PC-3 (cell line): ENCODE measurements at regions not wholly inside any gene's neighbourhood (a gene's known extent, or its start where the extent isn't known, plus 50 kb on each side); places are given as distances from the start of the nearest gene placed in this dataset.

ENCODE experiments used
- ATAC-seq: fragments of 200-7000 bp; cut with Tn5 transposase; 2 replicates; pipeline ENCODE4 v1.9.1; 2020; ENCODE audit warnings: mild to moderate bottlenecking, moderate library complexity
- BruUV-seq: library from RNA; stranded (reverse); fragments of 400-500 nt; replicated peaks from 2 replicates; lab custom pipeline; 2021; lab: Mats Ljungman, UMichigan
- CTCF ChIA-PET: fragments of 300-600 bp; sonication (Branson Sonifier 250); formaldehyde crosslinking; loops from one replicate; lab custom pipeline; 2022; ENCODE audit warnings: antibody characterized with exemption; lab: Charles Lee
- POLR2A ChIA-PET: fragments of 300-600 bp; sonication (Branson Sonifier 250); formaldehyde crosslinking; loops from one replicate; lab custom pipeline; 2022; ENCODE audit warnings: antibody characterized with exemption; ENCODE audit not compliant: unreplicated experiment; lab: Charles Lee
- DNase-seq: peaks from one replicate; pipeline ENCODE4 v3.0.0-alpha.2; 2015
- H2AFZ ChIP-seq: fragments of 300-600 bp; sonication (generic); 2 replicates; pipeline ENCODE4 v1.6.0; 2016; ENCODE audit warnings: antibody characterized with exemption, low read length
- H3F3A ChIP-seq: fragments of 300-600 bp; sonication (generic); one replicate; pipeline ENCODE4 v1.6.0; 2017; ENCODE audit warnings: antibody characterized with exemption, low read length, control low read depth, mild to moderate bottlenecking; ENCODE audit not compliant: unreplicated experiment
- H3K27ac ChIP-seq: fragments of 300-600 bp; sonication (generic); 2 replicates; pipeline ENCODE4 v1.5.1; 2016; ENCODE audit warnings: mild to moderate bottlenecking, low read length
- H3K27me3 ChIP-seq: fragments of 300-600 bp; sonication (generic); 2 replicates; pipeline ENCODE4 v1.6.1; 2016; ENCODE audit warnings: low read length, mixed read lengths
- H3K36me3 ChIP-seq: fragments of 300-600 bp; sonication (generic); 2 replicates; pipeline ENCODE4 v1.6.1; 2016; ENCODE audit warnings: low read depth, mixed run types, low read length, mixed read lengths
- H3K4me1 ChIP-seq: fragments of 300-600 bp; sonication (generic); 2 replicates; pipeline ENCODE4 v1.5.1; 2016; ENCODE audit warnings: low read length; ENCODE audit not compliant: insufficient read depth
- H3K4me2 ChIP-seq: fragments of 300-600 bp; sonication (generic); 2 replicates; pipeline ENCODE4 v1.6.0; 2016; ENCODE audit warnings: low read length
- H3K4me3 ChIP-seq: fragments of 300-600 bp; sonication (generic); 2 replicates; pipeline ENCODE4 v1.5.1; 2016; ENCODE audit warnings: mild to moderate bottlenecking, low read length, mixed read lengths
- H3K79me2 ChIP-seq: fragments of 300-600 bp; sonication (generic); 2 replicates; pipeline ENCODE4 v1.6.1; 2017; ENCODE audit warnings: low read length, mixed read lengths
- H3K9ac ChIP-seq: fragments of 300-600 bp; sonication (generic); 2 replicates; pipeline ENCODE4 v1.6.0; 2016; ENCODE audit warnings: mild to moderate bottlenecking, low read length
- H3K9me2 ChIP-seq: fragments of 300-600 bp; sonication (generic); replicated peaks from 2 replicates; pipeline ENCODE4 v1.6.1; 2016; ENCODE audit warnings: mixed run types, low read length, mixed read lengths
- H3K9me3 ChIP-seq: fragments of 300-600 bp; sonication (generic); 2 replicates; pipeline ENCODE4 v1.6.1; 2016; ENCODE audit warnings: low read length, mixed read lengths
- H4K20me1 ChIP-seq: fragments of 300-600 bp; sonication (generic); 2 replicates; pipeline ENCODE4 v1.6.1; 2016; ENCODE audit warnings: low read length, mixed read lengths
- CTCF ChIP-seq: fragments of 300-600 bp; sonication (generic); conservative IDR thresholded peaks from 2 replicates; pipeline ENCODE4 v1.5.1; 2017; ENCODE audit warnings: antibody characterized with exemption, low read depth, mild to moderate bottlenecking, low read length
- EZH2 ChIP-seq: fragments of 300-600 bp; sonication (generic); IDR thresholded peaks from one replicate; pipeline ENCODE4 v1.6.1; 2017; ENCODE audit warnings: antibody characterized with exemption, mild to moderate bottlenecking, low read length; ENCODE audit not compliant: unreplicated experiment
- EZH2phosphoT487 ChIP-seq: fragments of 300-600 bp; sonication (generic); IDR thresholded peaks from 2 replicates; pipeline ENCODE4 v1.6.1; 2018; ENCODE audit warnings: mild to moderate bottlenecking, antibody characterized with exemption, low read length, borderline replicate concordance
- intact Hi-C: fragments of 100-400 bp; cut with micrococcal nuclease; formaldehyde crosslinking; loops from 2 replicates; pipeline ENCODE4 v1.9.0; 2023

DNA sequence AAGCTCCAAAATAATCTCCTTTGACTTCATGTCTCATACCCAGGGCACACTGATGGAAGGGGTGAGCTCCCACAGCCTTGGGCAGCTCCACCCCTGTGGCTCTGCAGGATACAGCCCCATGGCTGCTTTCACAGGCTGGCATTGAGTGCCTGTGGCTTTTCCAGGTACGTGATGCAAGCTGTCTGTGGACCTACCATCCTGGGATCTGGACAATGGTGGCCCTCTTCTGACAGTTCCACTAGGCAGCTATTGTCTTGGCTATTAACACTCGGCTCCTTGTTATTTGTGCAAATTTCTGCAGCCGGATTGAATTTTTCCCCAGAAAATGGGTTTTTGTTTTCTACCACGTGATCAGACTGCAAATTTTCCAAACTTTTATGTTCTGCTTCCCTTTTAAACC, 634.2 kb downstream of the TSN start:
- ATAC-seq = no peak
- TF ChIP-seq CTCF (no peak), EZH2phosphoT487 (no peak), EZH2 (no peak)

GRCh38 chr2:122390406-122390805, 635.0 kb downstream of the TSN start:
- H3K9ac ChIP-seq = no peak overlapping the region
- H3K4me2 ChIP-seq = no peak overlapping the region
- no peaks in the 10 kb centered on the region for H4K20me1 ChIP-seq
- H3K9me2 ChIP-seq = no peaks in the 10 kb centered on the region
- ChIA-PET CTCF (no interaction called here), POLR2A (no interaction called here)
- H3K36me3 ChIP-seq = no peaks in the 10 kb centered on the region
- BruUV-seq = no TSS peak
- ATAC-seq (no peak), DNase-seq (peak; percentile 53)
- H3F3A ChIP-seq = no peaks in the 10 kb centered on the region
- no peaks in the 10 kb centered on the region for H3K79me2 ChIP-seq
- no peaks in the 10 kb centered on the region for H3K4me1 ChIP-seq
- H3K9me3 ChIP-seq = no peaks in the 10 kb centered on the region
- H3K27me3 ChIP-seq = no peaks in the 10 kb centered on the region
- intact Hi-C loops = no loop called here
- H3K27ac ChIP-seq = no peak overlapping the region
- no peak for TF ChIP-seq CTCF
- H2AFZ ChIP-seq = no peak overlapping the region
- H3K4me3 ChIP-seq = no peak overlapping the region

More for the DNA sequence above, 634.2 kb downstream of the TSN start:
- H3K27ac ChIP-seq = no peak overlapping the region
- no peak overlapping the region for H3K4me3 ChIP-seq
- H2AFZ ChIP-seq = no peak overlapping the region
- no peaks in the 10 kb centered on the region for H3F3A ChIP-seq
- no peaks in the 10 kb centered on the region for H3K9me2 ChIP-seq
- H3K9ac ChIP-seq = no peak overlapping the region
- H3K4me1 ChIP-seq = no peaks in the 10 kb centered on the region
- no peak for DNase-seq
- no TSS peak for BruUV-seq
- no peak overlapping the region for H3K4me2 ChIP-seq
- ChIA-PET POLR2A (no interaction called here), CTCF (no interaction called here)
- no peaks in the 10 kb centered on the region for H3K27me3 ChIP-seq
- no peaks in the 10 kb centered on the region for H3K79me2 ChIP-seq
- intact Hi-C loops = no loop called here
- H3K36me3 ChIP-seq = no peaks in the 10 kb centered on the region
- no peaks in the 10 kb centered on the region for H4K20me1 ChIP-seq
- no peaks in the 10 kb centered on the region for H3K9me3 ChIP-seq

- Histone ChIP-seq H3K4me2 (no peak overlapping the region), H2AFZ (no peak overlapping the region), H3K9me2 (no peaks in the 10 kb centered on the region), H3K27ac (no peak overlapping the region), H3K4me1 (no peaks in the 10 kb centered on the region), H3K36me3 (no peaks in the 10 kb centered on the region), H3K9ac (no peak overlapping the region), H3K79me2 (no peaks in the 10 kb centered on the region), H4K20me1 (no peaks in the 10 kb centered on the region), H3K27me3 (no peaks in the 10 kb centered on the region), H3K4me3 (no peak overlapping the region), H3K9me3 (no peaks in the 10 kb centered on the region), H3F3A (no peaks in the 10 kb centered on the region)
- CTCF ChIA-PET = no interaction called here
- TF ChIP-seq EZH2phosphoT487 (no peak), CTCF (no peak), EZH2 (no peak)
- no peak for DNase-seq
- no peak for ATAC-seq
- BruUV-seq = no TSS peak
- intact Hi-C loops = no loop called here
- POLR2A ChIA-PET = no interaction called here
These were observed 636.3 kb downstream of the TSN start for GRCh38 chr2:122391726-122392125.
